HEK293 (cell line): ENCODE measurements at regions not wholly inside any gene's neighbourhood (a gene's known extent, or its start where the extent isn't known, plus 50 kb on each side); places are given as distances from the start of the nearest gene placed in this dataset.

Experiments used
- CTCF ChIA-PET: fragments of 350-600 bp; formaldehyde crosslinking; extraction: SDS; loops from one replicate; lab custom pipeline; 2021; ENCODE audit warnings: antibody characterized with exemption; lab: Yijun Ruan, JAX
- POLR2A ChIA-PET: fragments of 300-600 bp; formaldehyde crosslinking; extraction: SDS; loops from one replicate; lab custom pipeline; 2020; ENCODE audit warnings: antibody characterized with exemption, inconsistent platforms; lab: Yijun Ruan, JAX
- H3K27ac ChIP-seq: fragments of 200-500 bp; sonication (Bioruptor generic); 2 replicates; pipeline ENCODE4 v1.5.1; 2014; ENCODE audit warnings: low read depth, low read length, control low read depth, inconsistent platforms; ENCODE audit errors: extremely low read depth
- H3K36me3 ChIP-seq, 2 experiments: fragments of 200-500 bp in 1 of 2; sonication (Bioruptor generic) in 1 of 2; 1 replicate in 1 of 2; 2 replicates in 1 of 2; pipeline ENCODE4 v1.5.1; 2014 to 2017; ENCODE audit warnings: inconsistent platforms in 2 of 2, low read length in 2 of 2; ENCODE audit not compliant: control insufficient read depth in 2 of 2, insufficient read depth in 1 of 2
- H3K4me1 ChIP-seq: fragments of 200-500 bp; sonication (Bioruptor generic); 2 replicates; pipeline ENCODE4 v1.5.1; 2014; ENCODE audit warnings: mild to moderate bottlenecking, low read length, inconsistent platforms; ENCODE audit not compliant: control insufficient read depth, insufficient read depth
- H3K4me3 ChIP-seq: 2 replicates; pipeline ENCODE4 v1.5.1; 2011; ENCODE audit warnings: low read depth, mild to moderate bottlenecking, control low read depth, low read length, moderate library complexity
- H3K9me3 ChIP-seq: fragments of 200-500 bp; sonication (Bioruptor generic); 2 replicates; pipeline ENCODE4 v1.5.1; 2014; ENCODE audit warnings: low read depth, low read length, inconsistent platforms; ENCODE audit not compliant: control insufficient read depth, insufficient read depth
- EGR2 ChIP-seq: fragments of 450-650 bp; formaldehyde crosslinking; IDR thresholded peaks from 2 replicates; pipeline ENCODE4 v1.5.1; 2016; ENCODE audit warnings: low read depth, missing biosample characterization, missing genetic modification characterization
- FEZF1 ChIP-seq: fragments of 450-650 bp; formaldehyde crosslinking; IDR thresholded peaks from 2 replicates; pipeline ENCODE4 v1.5.1; 2016; ENCODE audit warnings: missing biosample characterization, missing genetic modification characterization
- MYNN ChIP-seq: fragments of 450-650 bp; formaldehyde crosslinking; IDR thresholded peaks from 2 replicates; pipeline ENCODE4 v1.5.1; 2016; ENCODE audit warnings: missing biosample characterization, missing genetic modification characterization, borderline replicate concordance
- MZF1 ChIP-seq: fragments of 450-650 bp; formaldehyde crosslinking; IDR thresholded peaks from 2 replicates; pipeline ENCODE4 v1.5.1; 2017; ENCODE audit warnings: missing biosample characterization, missing genetic modification characterization, borderline replicate concordance
- OVOL3 ChIP-seq: fragments of 450-650 bp; formaldehyde crosslinking; IDR thresholded peaks from 2 replicates; pipeline ENCODE4 v1.5.1; 2016; ENCODE audit warnings: missing biosample characterization, missing genetic modification characterization
- SCRT2 ChIP-seq: fragments of 450-650 bp; formaldehyde crosslinking; IDR thresholded peaks from 2 replicates; pipeline ENCODE4 v1.5.1; 2016; ENCODE audit warnings: missing biosample characterization, missing genetic modification characterization
- SP2 ChIP-seq: fragments of 450-650 bp; formaldehyde crosslinking; IDR thresholded peaks from 2 replicates; pipeline ENCODE4 v1.5.1; 2016; ENCODE audit warnings: missing biosample characterization, missing genetic modification characterization
- TRIM28 ChIP-seq: IDR thresholded peaks from 2 replicates; pipeline ENCODE4 v1.6.1; 2011; ENCODE audit warnings: low read length, control low read depth, borderline replicate concordance
- YY1 ChIP-seq: fragments of 450-650 bp; formaldehyde crosslinking; IDR thresholded peaks from 2 replicates; pipeline ENCODE4 v1.5.1; 2018; ENCODE audit warnings: missing biosample characterization, missing genetic modification characterization
- ZBTB48 ChIP-seq: fragments of 450-650 bp; formaldehyde crosslinking; IDR thresholded peaks from 2 replicates; pipeline ENCODE4 v1.5.1; 2016; ENCODE audit warnings: missing biosample characterization, missing genetic modification characterization
- ZNF221 ChIP-seq: fragments of 450-650 bp; formaldehyde crosslinking; IDR thresholded peaks from 2 replicates; pipeline ENCODE4 v1.5.1; 2017; ENCODE audit warnings: missing biosample characterization, missing genetic modification characterization, borderline replicate concordance
- ZNF311 ChIP-seq: fragments of 450-650 bp; formaldehyde crosslinking; IDR thresholded peaks from 2 replicates; pipeline ENCODE4 v1.5.1; 2017; ENCODE audit warnings: missing biosample characterization, missing genetic modification characterization, borderline replicate concordance
- ZNF404 ChIP-seq: fragments of 450-650 bp; formaldehyde crosslinking; IDR thresholded peaks from 2 replicates; pipeline ENCODE4 v1.5.1; 2017; ENCODE audit warnings: missing biosample characterization, missing genetic modification characterization
- ZNF501 ChIP-seq: fragments of 450-650 bp; formaldehyde crosslinking; IDR thresholded peaks from 2 replicates; pipeline ENCODE4 v1.5.1; 2016; ENCODE audit warnings: missing biosample characterization, missing genetic modification characterization
- ZNF548 ChIP-seq: fragments of 450-650 bp; formaldehyde crosslinking; IDR thresholded peaks from 2 replicates; pipeline ENCODE4 v1.5.1; 2016; ENCODE audit warnings: missing biosample characterization, missing genetic modification characterization
- ZNF621 ChIP-seq: fragments of 450-650 bp; formaldehyde crosslinking; IDR thresholded peaks from 2 replicates; pipeline ENCODE4 v1.5.1; 2017; ENCODE audit warnings: missing biosample characterization, missing genetic modification characterization
- ZNF664 ChIP-seq: fragments of 450-650 bp; formaldehyde crosslinking; IDR thresholded peaks from 2 replicates; pipeline ENCODE4 v1.5.1; 2016; ENCODE audit warnings: missing biosample characterization, missing genetic modification characterization
- ZNF707 ChIP-seq: fragments of 450-650 bp; formaldehyde crosslinking; IDR thresholded peaks from 2 replicates; pipeline ENCODE4 v1.5.1; 2016; ENCODE audit warnings: missing biosample characterization, missing genetic modification characterization
- TF ChIP-seq, protein P1 (sequence below): fragments of 450-650 bp; formaldehyde crosslinking; IDR thresholded peaks from 2 replicates; pipeline ENCODE4 v1.5.1; 2016; ENCODE audit warnings: missing biosample characterization, missing genetic modification characterization, borderline replicate concordance
- TF ChIP-seq, protein P2 (sequence below): fragments of 450-650 bp; formaldehyde crosslinking; IDR thresholded peaks from 2 replicates; pipeline ENCODE4 v1.5.1; 2017; ENCODE audit warnings: missing biosample characterization, missing genetic modification characterization
- TF ChIP-seq, protein P3 (sequence below): fragments of 450-650 bp; IDR thresholded peaks from 2 replicates; pipeline ENCODE4 v1.5.1; 2018; ENCODE audit warnings: missing biosample characterization, missing genetic modification characterization
- TF ChIP-seq, protein P4 (sequence below): fragments of 450-650 bp; formaldehyde crosslinking; IDR thresholded peaks from 2 replicates; pipeline ENCODE4 v1.5.1; 2016; ENCODE audit warnings: missing biosample characterization, missing genetic modification characterization

DNA sequence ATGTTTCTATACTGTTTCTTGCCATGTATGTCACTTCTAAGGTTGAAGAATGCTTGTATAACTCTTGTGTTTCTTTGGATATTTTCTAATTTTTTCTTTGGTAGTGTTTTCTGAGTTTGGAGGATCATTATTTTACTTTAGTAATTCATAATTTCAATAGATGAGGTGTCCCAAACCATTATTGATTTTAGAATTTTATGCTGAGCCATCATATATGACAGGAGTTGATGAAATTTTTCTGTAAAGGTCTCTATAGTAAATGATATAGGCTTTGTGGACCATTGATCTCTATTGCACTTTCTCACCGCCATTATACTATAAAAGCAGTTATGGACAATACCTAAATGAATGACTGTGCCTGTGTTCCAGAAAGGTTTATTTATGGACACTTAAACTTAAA is 183.3 kb upstream of the PPP1R3A start (continued):
- TF ChIP-seq, protein P1, sequence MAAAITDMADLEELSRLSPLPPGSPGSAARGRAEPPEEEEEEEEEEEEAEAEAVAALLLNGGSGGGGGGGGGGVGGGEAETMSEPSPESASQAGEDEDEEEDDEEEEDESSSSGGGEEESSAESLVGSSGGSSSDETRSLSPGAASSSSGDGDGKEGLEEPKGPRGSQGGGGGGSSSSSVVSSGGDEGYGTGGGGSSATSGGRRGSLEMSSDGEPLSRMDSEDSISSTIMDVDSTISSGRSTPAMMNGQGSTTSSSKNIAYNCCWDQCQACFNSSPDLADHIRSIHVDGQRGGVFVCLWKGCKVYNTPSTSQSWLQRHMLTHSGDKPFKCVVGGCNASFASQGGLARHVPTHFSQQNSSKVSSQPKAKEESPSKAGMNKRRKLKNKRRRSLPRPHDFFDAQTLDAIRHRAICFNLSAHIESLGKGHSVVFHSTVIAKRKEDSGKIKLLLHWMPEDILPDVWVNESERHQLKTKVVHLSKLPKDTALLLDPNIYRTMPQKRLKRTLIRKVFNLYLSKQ: no peak

DNA sequence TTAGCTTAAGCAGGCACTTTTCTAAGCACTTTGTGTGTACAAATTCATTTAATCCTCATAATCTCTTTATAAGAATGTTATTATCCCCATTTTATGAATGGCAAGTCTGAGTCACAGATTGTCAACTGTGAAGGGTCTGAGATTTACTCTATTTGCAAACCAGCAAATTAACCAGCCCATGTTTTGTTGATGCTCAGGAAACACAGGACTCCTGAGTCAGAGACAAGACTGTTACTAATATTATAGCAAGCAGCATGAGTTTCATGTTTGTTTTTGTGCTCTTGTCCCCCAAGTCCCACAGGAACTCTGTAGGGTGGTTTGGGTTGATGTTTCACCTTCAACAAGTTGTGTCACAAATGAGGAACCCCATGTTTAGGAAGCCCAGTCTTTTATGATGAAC is 182.0 kb upstream of the PPP1R3A start:
- ChIA-PET CTCF (interaction anchor here (0.6 kb wide), 1 partner anchor 19 kb away, joined by 3 read pairs; no protein-coding TSS in a partner anchor), POLR2A (no interaction called here)
- Histone ChIP-seq H3K36me3 (peaks cover 0 to under 1% of the 10 kb centered on the region in 2 experiments; a peak in 1 of 3 replicates), H3K4me1 (peaks cover 16% of the 10 kb centered on the region), H3K27ac (no peak overlapping the region), H3K4me3 (no peak overlapping the region), H3K9me3 (no peaks in the 10 kb centered on the region)
- no peak for TF ChIP-seq MYNN (tag by site-specific recombination)
- 0 out of 2 replicates have a peak, but pooled peaks have one; percentile 9 for TF ChIP-seq ZNF664
- TF ChIP-seq, protein P2, sequence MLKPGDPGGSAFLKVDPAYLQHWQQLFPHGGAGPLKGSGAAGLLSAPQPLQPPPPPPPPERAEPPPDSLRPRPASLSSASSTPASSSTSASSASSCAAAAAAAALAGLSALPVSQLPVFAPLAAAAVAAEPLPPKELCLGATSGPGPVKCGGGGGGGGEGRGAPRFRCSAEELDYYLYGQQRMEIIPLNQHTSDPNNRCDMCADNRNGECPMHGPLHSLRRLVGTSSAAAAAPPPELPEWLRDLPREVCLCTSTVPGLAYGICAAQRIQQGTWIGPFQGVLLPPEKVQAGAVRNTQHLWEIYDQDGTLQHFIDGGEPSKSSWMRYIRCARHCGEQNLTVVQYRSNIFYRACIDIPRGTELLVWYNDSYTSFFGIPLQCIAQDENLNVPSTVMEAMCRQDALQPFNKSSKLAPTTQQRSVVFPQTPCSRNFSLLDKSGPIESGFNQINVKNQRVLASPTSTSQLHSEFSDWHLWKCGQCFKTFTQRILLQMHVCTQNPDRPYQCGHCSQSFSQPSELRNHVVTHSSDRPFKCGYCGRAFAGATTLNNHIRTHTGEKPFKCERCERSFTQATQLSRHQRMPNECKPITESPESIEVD (tag by site-specific recombination): peak; percentile 45; the same call in 1 of the 2 replicates

DNA sequence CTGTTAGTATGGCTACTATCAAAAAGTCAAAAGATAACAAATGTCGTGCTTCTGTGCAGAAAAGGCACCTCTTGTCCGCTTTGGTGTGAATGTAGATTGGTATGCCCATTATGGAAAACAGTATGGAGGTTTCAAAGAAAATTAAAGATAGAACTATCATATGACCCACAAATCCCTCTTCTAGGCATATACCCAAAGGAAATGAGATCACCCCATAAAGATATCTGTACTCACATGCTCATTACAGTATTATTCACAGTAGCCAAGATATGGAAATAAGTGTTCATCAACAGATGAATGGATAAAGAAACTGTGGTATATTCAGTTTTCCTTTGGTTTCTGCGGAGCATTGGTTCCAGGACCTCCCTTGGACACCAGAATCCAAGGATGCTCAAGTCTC is 180.5 kb upstream of the PPP1R3A start:
- H3K4me3 ChIP-seq: no peak overlapping the region
- CTCF ChIA-PET: interaction anchor here (0.9 kb wide), 1 partner anchor 60 kb away, joined by 3 read pairs; no protein-coding TSS in a partner anchor
- H3K27ac ChIP-seq: no peak overlapping the region
- peaks cover 0 to 3% of the 10 kb centered on the region in 2 experiments; a peak in 1 of 3 replicates for H3K36me3 ChIP-seq
- POLR2A ChIA-PET: no interaction called here
- no peaks in the 10 kb centered on the region for H3K9me3 ChIP-seq
- peaks cover 16% of the 10 kb centered on the region for H3K4me1 ChIP-seq
- TF ChIP-seq SCRT2 (tag by site-specific recombination): 0 out of 2 replicates have a peak, but pooled peaks have one; percentile 54
- no peak for TF ChIP-seq EGR2 (tag by site-specific recombination)
- no peak for TF ChIP-seq TRIM28
- no peak for TF ChIP-seq ZNF707 (tag by site-specific recombination)
- TF ChIP-seq ZNF404 (tag by site-specific recombination): no peak
- no peak for TF ChIP-seq ZBTB48
- TF ChIP-seq OVOL3 (tag by site-specific recombination): no peak
- no peak for TF ChIP-seq YY1 (tag by site-specific recombination)
- TF ChIP-seq MZF1: peak; percentile 72
- TF ChIP-seq SP2 (tag by site-specific recombination): no peak
- no peak for TF ChIP-seq ZNF621 (tag by site-specific recombination)

DNA sequence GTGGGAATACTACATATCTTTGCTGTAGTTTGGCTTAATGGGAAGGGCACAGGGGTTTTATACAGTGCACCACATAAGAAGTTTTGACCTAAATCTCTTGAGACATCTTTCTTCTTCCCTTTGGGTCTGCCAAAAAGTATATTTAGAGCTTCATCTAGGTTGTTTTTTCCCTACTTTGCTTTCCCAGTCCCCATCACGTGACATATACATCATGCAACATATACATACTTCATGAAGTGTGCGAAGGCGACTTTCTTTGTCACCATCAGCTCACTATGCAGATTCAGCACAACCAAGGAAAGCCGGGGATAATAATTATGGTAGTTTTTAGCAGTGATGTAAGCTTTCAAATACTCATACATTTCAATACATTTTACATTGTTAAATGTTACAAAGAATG is 177.1 kb upstream of the PPP1R3A start:
- Histone ChIP-seq H3K4me3 (no peak overlapping the region), H3K36me3 (peaks cover 0 to 3% of the 10 kb centered on the region in 2 experiments; a peak in 1 of 3 replicates), H3K4me1 (peaks cover 5% of the 10 kb centered on the region), H3K9me3 (no peaks in the 10 kb centered on the region), H3K27ac (no peak overlapping the region)
- POLR2A ChIA-PET: interaction anchor here (1.1 kb wide), 1 partner anchor 10 kb away, joined by 3 read pairs; no protein-coding TSS in a partner anchor
- CTCF ChIA-PET: no interaction called here
- TF ChIP-seq TRIM28 (no peak), ZNF311 (tag by site-specific recombination) (no peak), ZNF501 (tag by site-specific recombination) (no peak), ZNF221 (tag by site-specific recombination) (no peak), FEZF1 (tag by site-specific recombination) (no peak), ZNF548 (tag by site-specific recombination) (no peak)
- TF ChIP-seq, protein P3, sequence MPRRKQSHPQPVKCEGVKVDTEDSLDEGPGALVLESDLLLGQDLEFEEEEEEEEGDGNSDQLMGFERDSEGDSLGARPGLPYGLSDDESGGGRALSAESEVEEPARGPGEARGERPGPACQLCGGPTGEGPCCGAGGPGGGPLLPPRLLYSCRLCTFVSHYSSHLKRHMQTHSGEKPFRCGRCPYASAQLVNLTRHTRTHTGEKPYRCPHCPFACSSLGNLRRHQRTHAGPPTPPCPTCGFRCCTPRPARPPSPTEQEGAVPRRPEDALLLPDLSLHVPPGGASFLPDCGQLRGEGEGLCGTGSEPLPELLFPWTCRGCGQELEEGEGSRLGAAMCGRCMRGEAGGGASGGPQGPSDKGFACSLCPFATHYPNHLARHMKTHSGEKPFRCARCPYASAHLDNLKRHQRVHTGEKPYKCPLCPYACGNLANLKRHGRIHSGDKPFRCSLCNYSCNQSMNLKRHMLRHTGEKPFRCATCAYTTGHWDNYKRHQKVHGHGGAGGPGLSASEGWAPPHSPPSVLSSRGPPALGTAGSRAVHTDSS (tag by site-specific recombination): no peak
- TF ChIP-seq, protein P4, sequence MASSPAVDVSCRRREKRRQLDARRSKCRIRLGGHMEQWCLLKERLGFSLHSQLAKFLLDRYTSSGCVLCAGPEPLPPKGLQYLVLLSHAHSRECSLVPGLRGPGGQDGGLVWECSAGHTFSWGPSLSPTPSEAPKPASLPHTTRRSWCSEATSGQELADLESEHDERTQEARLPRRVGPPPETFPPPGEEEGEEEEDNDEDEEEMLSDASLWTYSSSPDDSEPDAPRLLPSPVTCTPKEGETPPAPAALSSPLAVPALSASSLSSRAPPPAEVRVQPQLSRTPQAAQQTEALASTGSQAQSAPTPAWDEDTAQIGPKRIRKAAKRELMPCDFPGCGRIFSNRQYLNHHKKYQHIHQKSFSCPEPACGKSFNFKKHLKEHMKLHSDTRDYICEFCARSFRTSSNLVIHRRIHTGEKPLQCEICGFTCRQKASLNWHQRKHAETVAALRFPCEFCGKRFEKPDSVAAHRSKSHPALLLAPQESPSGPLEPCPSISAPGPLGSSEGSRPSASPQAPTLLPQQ (tag by site-specific recombination): no peak
